GM12891 (cell line): ENCODE measurements at regions not wholly inside any gene's neighbourhood (a gene's known extent, or its start where the extent isn't known, plus 50 kb on each side); places are given as distances from the start of the nearest gene placed in this dataset.

Experiments
- POLR2A ChIP-seq: IDR thresholded peaks from 2 replicates; pipeline ENCODE4 v1.6.1; 2011; ENCODE audit warnings: low read depth, low read length, control low read depth
- POLR2AphosphoS5 ChIP-seq: IDR thresholded peaks from 2 replicates; pipeline ENCODE4 v1.6.1; 2011; ENCODE audit warnings: low read depth, low read length, control low read depth
- SPI1 ChIP-seq: IDR thresholded peaks from 2 replicates; pipeline ENCODE4 v1.6.1; 2011; ENCODE audit warnings: low read depth, low read length, control low read depth
- TAF1 ChIP-seq: IDR thresholded peaks from 2 replicates; pipeline ENCODE4 v1.6.1; 2011; ENCODE audit warnings: low read depth, low read length, control low read depth

DNA sequence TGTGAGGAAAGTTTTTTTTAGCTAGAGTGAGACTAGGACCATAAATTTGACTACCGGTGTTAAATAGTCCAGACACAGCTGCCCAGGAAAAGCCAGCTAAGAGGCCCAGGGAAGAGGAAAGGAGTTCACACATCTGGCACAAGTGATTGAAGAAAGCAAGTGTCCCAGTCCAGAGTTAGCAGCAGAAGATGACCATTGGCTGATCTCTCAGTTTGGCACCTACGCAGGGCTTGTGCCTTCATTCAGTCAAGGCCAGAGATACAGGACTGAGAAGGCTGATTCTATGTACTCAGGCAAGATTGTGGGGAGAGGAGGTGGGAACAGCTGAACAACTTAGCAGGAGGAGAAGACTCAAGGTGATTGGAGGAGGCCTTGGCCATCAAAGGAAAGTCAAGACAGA is 575.0 kb upstream of the KLF12 start:
- no peak for TF ChIP-seq POLR2A
- no peak for TF ChIP-seq POLR2AphosphoS5
- no peak for TF ChIP-seq SPI1
- TF ChIP-seq TAF1: no peak
